HG02642 (cell line): ENCODE measurements at regions not wholly inside any gene's neighbourhood (a gene's known extent, or its start where the extent isn't known, plus 50 kb on each side); places are given as distances from the start of the nearest gene placed in this dataset.
A peak's percentile ranks its signal among the peaks of the same experiment; 100 is the strongest.

ENCODE experiments used
- ATAC-seq: cut with Tn5 transposase; IDR thresholded peaks from one replicate; pipeline ENCODE4 v1.9.1; 2021; ENCODE audit warnings: mild to moderate bottlenecking; ENCODE audit not compliant: unreplicated experiment, poor library complexity

DNA sequence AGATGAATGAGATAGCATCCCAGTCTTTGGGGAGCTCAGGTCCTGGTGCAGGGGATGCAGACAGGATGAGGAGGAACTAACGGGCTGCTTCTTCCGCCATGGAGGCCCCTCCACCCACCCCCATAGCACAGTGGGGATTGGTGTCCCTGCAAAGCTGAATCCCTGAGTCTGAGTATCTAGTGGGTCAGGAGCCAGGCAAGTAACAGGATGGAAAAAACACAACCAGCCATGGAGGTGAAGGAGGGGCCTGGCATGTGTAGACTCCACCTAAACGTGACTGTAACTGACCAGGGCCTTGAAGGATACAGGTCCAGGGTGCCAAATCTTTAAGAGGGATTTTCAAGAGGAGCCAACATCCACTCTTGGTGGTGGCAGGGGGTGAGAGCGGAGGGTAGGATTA is 327.8 kb upstream of the MSX2 start:
- ATAC-seq = no peak

DNA sequence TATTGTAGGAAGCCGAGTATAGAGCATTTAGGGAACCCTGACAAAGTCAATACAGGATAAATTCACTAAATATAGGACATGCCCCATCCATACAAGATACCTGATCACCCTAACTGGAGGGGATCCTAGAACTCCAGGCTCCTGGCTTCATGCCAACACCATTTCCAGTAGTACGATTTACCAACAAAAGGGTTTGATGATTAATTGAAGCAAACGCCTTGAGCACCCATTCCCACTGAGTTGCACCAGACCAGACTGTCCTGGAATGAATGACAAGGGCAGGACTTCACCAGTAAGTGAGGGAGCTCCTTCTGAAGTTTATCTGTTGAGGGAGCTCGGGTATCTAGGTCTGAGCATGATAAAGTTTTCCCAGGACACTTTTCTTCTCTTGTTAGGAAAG is 327.2 kb upstream of the MSX2 start:
- no peak for ATAC-seq

DNA sequence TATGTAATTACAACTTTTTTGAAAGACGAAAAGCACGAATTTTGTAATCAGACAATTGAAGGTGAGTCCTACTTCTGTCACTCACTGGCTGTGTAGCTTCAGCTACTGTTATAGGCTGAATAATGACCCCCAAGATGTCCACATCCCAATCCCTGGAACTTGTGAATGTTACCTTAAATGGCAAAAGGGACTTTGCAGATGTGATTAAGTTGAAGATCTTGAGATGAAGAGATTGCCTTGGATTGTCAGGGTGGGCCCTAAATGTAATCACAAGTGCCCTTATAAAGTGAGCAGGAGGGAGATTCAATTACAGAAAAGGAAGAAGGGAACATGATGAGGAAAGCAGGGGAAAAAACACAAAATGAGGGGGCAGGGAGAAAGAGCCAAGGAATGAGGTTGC is 326.2 kb upstream of the MSX2 start:
- no peak for ATAC-seq

DNA sequence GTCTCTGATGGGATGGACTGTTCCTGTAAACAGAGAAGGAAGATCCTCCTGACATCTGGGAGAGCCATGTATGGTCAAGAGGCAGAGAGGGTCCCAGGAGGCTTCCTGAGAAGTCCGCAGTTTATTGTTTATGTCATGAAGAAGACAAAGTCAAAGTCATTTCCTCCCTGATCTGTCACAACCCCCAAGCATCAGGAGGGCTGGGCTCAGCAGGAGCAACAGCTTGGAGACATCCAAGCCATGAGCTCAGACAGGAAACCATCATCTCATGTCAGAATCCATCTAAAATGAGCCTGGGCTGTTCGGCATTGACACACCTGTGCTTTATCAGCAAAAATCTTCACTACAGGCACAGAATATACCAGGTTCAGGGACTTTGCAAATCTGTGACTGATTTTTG is 325.0 kb upstream of the MSX2 start:
- no peak for ATAC-seq

DNA sequence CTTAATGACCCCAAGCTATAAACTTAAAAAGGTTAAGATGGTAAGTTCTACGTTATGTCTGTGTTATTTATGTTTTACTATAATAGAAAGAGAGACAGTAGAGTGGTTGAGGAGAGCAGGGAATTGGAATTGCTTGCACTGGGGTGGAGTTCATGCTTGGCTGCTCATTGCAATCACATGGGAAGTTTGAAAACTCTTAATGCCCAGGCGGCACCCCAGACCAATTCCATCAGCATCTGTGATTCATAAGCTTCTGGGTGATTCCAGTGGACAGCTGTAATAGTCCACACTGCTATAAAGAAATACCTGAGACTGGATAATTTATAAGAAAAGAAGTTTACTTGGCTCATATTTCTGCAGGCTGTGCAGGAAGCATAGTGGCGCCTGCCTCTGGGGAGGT is 323.9 kb upstream of the MSX2 start:
- no peak for ATAC-seq

DNA sequence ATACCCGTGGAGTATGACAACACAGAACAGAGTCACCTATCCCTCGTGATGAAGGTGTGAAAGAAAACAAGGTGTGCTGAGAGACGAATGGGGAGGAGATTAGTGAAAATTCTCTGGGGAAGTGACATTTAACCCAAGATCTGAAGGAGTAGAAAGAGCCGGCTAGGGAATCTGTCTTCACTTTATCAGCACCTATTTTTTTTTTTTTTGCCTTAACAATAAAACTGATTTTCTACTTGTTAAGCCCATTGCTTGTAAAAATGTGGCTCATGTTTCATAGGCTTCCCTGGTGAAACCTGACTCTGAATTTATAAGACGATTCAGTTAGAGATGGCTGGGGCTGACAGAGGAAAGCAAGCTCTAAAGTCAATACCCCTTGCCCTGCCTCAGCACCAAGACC is 322.6 kb upstream of the MSX2 start:
- no peak for ATAC-seq

DNA sequence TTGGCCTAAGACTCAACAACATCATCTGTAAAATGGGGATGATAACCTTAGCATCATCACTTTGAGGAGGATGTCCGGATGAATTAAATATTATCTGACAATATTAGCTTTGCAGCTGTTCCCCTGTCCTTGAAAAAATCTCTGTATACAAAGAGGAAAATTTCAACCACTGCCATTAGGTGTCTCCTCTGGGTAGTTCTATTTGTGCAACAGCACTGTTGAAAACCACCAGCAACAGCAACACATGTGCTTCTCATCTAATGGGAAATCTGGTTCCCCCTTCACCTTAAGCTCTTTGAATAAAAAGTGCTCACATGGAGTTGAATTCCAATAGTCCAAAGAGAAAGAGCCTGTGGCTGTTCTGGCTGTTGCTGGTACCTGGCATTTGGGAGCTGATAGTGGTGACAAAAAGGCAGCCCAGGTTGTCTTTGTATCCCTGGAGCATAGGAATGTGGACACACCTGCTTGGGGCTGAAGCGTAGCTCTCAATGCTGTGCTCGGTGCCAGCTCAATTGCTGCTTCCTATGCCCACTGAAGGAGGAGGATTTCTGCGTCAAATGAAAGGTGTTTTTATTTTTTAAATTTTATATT is 322.1 kb upstream of the MSX2 start:
- no peak for ATAC-seq

DNA sequence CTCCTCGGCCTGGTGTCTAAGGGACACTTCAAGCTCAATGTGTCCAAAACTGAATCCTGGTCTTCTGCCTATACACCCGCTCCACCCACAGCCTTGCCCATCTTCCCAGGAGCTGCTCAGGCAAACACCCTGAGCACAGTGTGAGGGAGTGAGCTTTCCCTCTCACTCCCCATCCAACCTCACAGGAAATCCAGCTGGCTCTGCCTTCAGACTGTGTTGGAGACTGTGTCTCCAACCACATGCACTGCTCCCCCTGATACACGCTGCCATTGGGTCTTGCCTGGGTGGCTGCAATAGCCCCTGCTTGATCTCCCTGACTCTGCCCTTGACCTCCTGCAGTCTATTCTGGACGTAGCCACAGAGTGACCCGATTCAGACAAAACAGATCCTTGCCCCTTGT is 319.5 kb upstream of the MSX2 start:
- ATAC-seq = no peak

DNA sequence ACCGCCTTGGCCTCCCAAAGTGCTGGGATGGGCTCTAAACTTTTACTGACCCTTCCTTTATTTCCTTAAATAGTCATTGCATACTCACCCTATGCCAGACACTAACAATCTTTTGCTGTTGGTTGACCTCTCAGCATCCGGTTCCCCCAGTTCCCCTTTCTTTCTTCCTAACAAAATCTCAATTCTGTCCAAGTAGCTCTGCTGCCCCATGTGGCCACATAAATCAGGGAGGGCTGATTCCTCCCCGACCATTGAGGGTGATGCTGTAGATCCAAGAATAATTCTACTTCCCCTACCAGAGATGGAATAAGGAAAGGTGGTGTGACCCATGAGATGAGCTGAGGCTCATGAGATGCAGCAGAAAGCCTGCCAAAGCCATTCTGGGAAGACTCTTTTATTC is 315.3 kb upstream of the MSX2 start:
- no peak for ATAC-seq

DNA sequence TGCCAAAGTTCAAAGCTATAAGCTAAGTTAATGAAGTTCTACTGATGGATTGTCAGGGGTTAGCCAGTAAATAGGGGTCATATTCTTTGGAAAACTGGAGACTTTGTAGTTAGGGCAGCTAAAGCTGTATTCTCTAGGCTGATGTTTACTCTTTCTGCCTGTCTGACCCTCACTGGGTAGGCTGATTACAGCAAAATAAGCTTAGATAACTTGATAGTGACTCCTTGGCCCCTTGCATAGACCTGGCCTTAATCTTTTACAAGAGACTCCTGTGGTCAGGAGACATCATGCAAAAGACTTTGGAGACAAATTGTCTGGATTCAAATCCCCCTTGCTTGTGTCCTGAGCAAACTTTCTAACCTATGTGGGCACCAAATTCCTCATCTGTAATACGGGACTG is 314.4 kb upstream of the MSX2 start:
- ATAC-seq = no peak

DNA sequence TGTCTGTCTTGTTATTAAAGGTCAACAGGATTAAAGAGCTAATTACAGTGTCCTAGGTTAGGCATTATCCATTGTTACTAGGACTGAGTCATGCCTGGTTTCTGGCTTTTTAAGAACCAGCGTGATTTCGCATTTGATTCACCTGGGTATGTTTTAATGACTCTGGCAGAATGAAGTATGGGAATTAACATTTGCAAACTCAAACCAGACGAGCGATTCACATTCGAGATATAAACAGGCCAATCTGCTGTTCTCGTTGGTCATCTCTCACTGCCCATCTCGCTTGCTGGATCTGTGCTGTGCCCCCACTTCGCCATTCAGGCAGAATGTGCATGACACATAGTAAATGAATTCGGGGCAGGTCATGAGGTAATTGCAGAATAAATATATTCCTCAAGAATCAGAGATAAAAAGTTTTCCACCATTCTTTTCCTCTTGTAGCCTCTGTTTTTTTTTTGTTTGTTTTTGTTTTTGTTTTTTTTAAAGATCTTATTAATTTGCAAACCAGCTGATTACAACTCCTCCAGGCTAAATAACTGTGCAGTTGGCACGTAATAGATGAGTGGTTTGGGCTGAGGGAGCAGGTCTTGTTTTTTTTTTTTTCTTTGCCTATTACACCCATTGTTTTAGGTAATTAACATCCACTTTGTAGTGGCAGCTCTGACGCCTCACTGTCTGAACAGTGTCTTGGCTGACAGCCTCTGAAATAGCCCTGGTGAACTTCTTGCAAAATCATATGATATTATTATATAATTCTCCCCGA is 313.5 kb upstream of the MSX2 start:
- no peak for ATAC-seq

DNA sequence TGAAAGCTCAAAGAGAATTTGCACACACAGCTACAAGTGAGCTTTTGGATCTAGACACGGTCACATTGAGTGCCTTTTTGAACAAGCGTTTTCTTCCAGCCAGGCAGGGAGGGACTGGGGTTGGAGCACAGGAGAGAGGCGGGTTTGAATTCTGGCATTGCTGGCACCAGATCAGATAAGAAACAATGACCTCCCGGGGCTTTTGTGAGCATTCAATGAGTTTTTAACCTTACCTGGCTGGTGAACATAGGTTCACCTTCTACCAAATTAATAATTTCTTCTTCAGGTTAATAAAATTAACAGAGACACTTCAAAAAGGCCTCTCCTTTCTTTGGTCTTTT is 312.9 kb upstream of the MSX2 start:
- no peak for ATAC-seq

DNA sequence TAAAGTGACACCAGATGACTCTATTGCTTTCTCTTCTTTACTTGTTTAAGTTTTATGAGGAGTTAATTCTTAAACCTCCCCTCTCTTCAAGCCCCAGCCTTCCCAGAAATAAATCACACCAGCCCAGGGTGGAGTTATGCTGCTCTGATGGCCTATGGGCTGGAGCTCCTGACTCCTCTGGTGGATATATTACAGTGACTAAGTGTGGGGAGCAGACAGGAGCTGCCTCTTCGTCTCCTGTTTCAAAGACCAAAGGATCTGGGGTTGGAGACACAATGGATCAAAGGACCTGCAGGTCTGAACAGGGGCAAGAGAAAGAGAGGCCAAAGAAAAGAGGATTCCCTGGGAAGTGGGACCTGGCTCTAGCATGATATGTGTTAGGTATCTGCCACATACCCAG is 312.0 kb upstream of the MSX2 start:
- no peak for ATAC-seq

DNA sequence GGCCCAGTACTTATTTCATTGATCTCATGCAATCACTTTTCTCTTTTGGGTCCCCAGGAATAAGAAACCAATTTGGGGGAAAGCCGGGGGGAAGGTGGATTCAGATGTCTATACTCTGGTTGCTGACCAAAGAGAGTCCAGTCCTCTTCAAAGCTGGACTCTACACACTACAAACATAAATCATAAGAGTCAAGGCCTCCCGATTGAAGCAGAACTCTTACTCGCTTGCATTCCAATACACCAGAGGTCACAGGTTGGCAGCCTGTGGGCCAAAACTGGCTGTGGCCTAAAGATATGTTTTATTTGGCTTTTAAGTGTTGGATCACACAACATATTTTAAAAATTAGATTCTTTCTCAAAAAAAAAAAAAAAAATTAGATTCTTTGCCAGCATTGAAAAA is 311.4 kb upstream of the MSX2 start:
- ATAC-seq = no peak

DNA sequence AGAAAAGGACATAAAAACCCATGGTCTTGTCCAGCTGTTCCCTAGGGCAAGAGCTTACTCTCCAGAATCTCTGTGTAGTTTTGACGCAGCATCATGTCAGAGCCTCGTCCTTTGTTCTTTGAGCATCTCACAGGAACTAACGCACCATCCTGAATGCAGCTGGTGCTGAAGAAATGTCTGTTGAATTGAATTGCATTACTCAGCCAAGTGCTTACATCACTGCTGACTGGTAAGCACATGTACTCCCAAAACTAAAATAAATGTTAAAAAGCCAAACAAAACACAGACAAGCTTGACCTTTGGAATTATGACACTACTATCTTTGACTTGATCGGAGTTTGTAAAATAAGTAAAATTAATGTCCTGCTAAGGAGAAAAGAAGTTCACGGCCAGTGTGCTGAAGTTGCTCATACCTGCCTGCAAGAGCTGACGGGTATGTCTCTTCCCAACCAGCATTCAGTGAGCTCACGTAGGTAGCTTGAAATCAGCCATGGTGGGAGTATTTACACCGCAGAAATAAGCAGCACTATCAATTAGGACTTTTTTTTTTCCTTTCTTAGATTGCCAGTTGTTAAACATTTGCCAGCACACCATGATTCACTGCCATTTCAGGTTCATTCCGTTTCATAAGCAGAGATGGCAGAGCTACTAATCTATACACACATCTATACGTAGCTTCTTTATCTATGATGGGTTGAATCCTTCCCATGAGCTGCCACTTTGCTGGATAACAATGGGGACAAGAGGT is 310.6 kb upstream of the MSX2 start:
- ATAC-seq = no peak

DNA sequence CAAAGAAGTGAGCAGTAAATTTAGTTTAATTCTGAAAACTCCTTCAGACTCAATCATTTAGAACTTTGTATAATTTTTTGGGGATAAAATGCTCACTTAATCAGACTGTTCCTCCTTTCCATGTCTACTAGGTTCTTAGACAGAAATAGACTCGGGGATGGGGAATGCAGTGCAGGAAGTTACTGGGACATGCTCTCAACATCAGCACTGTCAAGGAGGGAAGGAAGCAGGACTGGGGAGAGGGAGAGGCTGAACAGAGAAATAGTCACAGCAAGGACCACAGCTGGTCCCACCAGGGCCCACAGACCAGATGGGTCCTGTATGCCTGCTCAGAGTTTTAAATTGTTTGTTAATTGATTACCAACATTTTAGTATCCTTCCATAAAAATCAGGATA is 310.1 kb upstream of the MSX2 start:
- ATAC-seq = no peak

DNA sequence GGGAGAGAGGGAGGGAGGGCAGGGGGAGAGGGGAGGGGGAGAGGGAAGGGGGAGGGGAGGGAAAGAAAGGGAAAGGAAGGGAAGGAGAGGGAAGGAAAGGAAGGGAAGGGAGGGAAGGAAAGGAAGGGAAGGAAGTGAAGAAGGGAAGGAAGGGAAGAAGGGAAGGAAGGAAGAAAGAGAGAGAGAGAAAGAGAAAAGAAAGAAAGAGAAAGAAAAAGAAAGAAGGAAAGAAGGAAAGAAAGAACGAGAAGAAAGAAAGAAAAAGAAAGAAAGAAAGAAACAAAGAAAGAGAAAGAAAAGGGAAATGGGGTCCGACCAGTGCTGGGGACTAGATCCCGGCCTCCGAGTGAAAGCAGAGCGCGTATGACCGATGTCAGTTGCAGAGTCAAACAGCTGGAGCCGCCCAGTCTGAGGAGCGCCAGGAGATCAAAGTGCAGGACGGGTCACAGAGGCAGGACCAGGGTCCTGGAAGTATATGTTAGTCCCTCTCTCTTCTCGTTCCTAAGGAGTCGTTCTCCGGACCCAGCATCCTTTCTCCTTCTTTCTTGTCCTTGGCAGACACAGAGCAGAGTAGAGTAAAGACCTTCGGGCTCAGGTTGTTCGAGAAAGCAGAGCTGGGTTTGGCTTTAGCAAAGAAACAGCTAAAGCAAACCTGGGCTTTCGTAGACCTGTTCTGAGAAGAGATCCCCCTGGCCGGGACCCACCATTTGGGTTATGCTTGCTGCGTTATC is 305.4 kb upstream of the MSX2 start:
- peak; percentile 21 for ATAC-seq

DNA sequence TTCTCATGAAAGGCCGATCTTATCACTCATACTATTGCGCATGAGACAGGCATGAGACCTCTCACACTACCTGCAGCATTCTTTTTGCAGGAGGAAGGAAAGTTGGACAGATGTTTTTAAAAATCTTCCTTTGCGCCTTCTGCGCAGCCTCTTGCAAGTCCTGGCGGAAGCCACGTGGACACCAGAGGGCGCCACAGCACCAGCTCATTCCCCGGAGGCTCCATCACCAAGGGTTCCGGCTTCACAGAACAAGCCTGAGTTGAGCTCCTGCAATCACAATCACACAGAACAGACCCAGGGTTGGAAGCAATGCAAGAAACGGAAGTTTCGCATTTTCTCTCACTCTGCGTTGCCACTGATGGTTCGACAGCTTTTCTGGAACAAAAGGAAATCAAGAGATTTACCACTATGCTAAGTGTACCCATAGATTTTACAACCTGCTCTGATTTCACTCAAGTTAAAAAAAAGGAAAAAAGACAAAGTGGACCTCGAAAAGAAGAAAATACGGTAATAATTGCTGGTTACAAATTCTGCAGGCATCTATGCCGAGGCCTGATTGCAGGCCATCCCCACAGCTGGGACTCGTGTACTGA is 304.7 kb upstream of the MSX2 start:
- ATAC-seq = peak; percentile 85

DNA sequence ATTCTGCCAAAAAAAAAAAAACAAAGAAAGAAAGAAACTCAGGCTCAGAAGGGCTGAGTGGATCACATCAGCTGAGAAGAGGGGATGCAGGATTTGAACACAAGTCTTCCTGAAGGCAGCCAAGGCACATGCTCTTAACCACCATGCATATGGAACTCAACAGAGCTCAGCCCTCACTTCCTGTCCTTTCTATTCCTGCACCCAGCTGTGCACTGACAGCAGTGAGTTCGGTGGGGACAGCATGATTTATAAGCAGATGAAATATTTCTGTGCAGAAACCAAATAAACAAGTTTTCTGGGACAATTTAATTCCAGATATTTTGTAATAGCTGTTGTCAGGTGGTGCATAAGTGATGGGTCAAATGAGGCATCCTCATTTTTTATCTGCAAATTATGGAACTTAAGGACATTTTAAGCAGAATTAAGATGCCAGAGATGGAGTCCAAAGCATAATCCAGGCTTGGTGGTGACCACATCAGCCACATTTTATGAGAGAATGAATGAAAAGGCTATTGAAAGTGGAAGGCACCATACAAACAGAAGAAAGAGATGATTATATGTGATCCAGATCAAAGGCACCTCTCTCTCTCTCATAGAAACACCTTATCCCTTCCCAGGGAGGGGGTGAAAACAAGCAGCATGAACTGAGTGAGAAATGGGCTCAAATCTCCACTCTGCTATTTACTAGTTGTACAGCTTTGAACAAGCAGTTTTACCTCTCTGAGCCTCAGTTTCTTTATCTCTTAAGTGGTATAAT is 303.6 kb upstream of the MSX2 start:
- no peak for ATAC-seq

DNA sequence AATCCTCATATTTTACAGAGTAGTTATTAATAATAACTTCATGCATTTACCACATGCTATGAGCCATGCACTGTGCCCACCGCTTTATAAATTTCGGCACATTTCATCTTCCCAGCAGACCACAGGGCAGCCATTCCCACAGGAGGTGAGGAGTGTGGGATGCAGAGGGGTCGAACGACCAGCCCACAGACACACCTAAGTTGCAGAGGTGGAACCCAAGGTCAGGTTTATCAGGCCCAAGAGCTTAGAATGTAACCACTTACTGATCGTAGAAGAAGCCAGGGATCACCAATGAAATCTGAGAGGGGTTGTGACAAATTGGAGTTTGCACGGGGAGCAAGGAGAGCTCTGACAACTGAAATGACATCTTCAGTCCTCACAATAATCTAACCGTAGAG is 303.0 kb upstream of the MSX2 start:
- no peak for ATAC-seq
